Astrocyte (in vitro differentiated cells and primary cell): ENCODE measurements at regions not wholly inside any gene's neighbourhood (a gene's known extent, or its start where the extent isn't known, plus 50 kb on each side); places are given as distances from the start of the nearest gene placed in this dataset.

Experiments used
- EZH2 ChIP-seq: IDR thresholded peaks from 2 replicates; pipeline ENCODE4 v1.6.1; 2012; ENCODE audit warnings: mild to moderate bottlenecking, low read length, inconsistent platforms; ENCODE audit not compliant: insufficient read depth
- TF ChIP-seq, protein P1 (sequence below): IDR thresholded peaks from 2 replicates; pipeline ENCODE4 v1.5.1; 2011; ENCODE audit warnings: low read depth, mild to moderate bottlenecking, inconsistent platforms, low read length, moderate library complexity; ENCODE audit not compliant: insufficient read depth

DNA sequence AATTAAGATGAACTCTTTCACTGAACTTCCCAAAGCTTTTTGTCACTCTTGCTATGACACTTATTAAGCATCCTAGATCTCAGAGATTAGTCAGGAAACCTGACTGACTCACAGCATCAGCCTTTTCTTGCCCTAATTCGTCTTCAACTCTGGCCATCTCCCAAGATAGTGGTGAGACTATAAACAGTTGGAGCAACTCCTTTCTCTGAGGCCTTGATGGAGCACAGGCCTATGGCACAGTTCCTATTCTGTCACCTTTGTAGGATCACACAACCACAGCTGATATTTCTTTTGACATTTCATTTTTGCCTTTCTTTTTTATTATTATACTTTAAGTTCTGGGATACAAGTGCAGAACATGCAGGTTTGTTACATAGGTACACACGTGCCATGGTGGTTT lies 217.6 kb downstream of the PRR32 start:
- TF ChIP-seq, protein P1, sequence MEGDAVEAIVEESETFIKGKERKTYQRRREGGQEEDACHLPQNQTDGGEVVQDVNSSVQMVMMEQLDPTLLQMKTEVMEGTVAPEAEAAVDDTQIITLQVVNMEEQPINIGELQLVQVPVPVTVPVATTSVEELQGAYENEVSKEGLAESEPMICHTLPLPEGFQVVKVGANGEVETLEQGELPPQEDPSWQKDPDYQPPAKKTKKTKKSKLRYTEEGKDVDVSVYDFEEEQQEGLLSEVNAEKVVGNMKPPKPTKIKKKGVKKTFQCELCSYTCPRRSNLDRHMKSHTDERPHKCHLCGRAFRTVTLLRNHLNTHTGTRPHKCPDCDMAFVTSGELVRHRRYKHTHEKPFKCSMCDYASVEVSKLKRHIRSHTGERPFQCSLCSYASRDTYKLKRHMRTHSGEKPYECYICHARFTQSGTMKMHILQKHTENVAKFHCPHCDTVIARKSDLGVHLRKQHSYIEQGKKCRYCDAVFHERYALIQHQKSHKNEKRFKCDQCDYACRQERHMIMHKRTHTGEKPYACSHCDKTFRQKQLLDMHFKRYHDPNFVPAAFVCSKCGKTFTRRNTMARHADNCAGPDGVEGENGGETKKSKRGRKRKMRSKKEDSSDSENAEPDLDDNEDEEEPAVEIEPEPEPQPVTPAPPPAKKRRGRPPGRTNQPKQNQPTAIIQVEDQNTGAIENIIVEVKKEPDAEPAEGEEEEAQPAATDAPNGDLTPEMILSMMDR: no peak
- TF ChIP-seq EZH2: no peak
